ENCODE measurements at regions not wholly inside any gene's neighbourhood (a gene's known extent, or its start where the extent isn't known, plus 50 kb on each side); places are given as distances from the start of the nearest gene placed in this dataset.

- TF ChIP-seq, protein P1, sequence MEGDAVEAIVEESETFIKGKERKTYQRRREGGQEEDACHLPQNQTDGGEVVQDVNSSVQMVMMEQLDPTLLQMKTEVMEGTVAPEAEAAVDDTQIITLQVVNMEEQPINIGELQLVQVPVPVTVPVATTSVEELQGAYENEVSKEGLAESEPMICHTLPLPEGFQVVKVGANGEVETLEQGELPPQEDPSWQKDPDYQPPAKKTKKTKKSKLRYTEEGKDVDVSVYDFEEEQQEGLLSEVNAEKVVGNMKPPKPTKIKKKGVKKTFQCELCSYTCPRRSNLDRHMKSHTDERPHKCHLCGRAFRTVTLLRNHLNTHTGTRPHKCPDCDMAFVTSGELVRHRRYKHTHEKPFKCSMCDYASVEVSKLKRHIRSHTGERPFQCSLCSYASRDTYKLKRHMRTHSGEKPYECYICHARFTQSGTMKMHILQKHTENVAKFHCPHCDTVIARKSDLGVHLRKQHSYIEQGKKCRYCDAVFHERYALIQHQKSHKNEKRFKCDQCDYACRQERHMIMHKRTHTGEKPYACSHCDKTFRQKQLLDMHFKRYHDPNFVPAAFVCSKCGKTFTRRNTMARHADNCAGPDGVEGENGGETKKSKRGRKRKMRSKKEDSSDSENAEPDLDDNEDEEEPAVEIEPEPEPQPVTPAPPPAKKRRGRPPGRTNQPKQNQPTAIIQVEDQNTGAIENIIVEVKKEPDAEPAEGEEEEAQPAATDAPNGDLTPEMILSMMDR (IDR thresholded peaks at IDR 0.05): no peak
- ATAC-seq: peak in 3 of 4 donors; percentile 74 to 92 (median 90)
- Histone ChIP-seq H3K9me3 (no peaks in the 10 kb centered on the region), H3K4me1 (peaks cover 17% of the 10 kb centered on the region), H3K27ac (peak overlapping the region; percentile 71), H3K4me3 (no peak overlapping the region), H3K27me3 (ENCODE audit: insufficient read depth in 3 of 3, low read length in 2 of 3) (no peaks in the 10 kb centered on the region), H3K36me3 (ENCODE audit: insufficient read depth in 1 of 2, low read depth in 1 of 2) (no peaks in the 10 kb centered on the region)
- intact Hi-C loops (cut with DNase I): no loop called here
- WGBS, 3 donors: 23 to 45% (median 27%) methylated on average over 3 of the region's 3 CpGs
- DNase-seq: no peak
Measured at GRCh38 chr12:42660968-42661937, 71.7 kb upstream of the PRICKLE1 start.

- TF ChIP-seq, protein P1 (IDR thresholded peaks at IDR 0.05): no peak
- Histone ChIP-seq H3K27me3 (ENCODE audit: insufficient read depth in 3 of 3, low read length in 2 of 3) (no peaks in the 10 kb centered on the region), H3K9me3 (no peaks in the 10 kb centered on the region), H3K4me1 (peaks cover 17% of the 10 kb centered on the region), H3K4me3 (no peak overlapping the region), H3K36me3 (ENCODE audit: insufficient read depth in 1 of 2, low read depth in 1 of 2) (no peaks in the 10 kb centered on the region), H3K27ac (peak overlapping the region; percentile 71)
- WGBS, 3 donors: 27 to 56% (median 45%) methylated on average over 1 of the region's 1 CpG
- intact Hi-C loops (cut with DNase I): no loop called here
- DNase-seq (no peak), ATAC-seq (peak in 2 of 4 donors; percentile 39 to 54)
Measured at GRCh38 chr12:42660117-42660516, 70.6 kb upstream of the PRICKLE1 start.

- 72 to 84% (median 82%) methylated on average over 5 of the region's 5 CpGs for WGBS, 3 donors
- ATAC-seq: no peak
- H3K27ac ChIP-seq: no peak overlapping the region
- no peak overlapping the region for H3K4me3 ChIP-seq
- H3K36me3 ChIP-seq (ENCODE audit: insufficient read depth in 1 of 2, low read depth in 1 of 2): no peaks in the 10 kb centered on the region
- H3K4me1 ChIP-seq: no peaks in the 10 kb centered on the region
- no peaks in the 10 kb centered on the region for H3K9me3 ChIP-seq
- H3K27me3 ChIP-seq (ENCODE audit: insufficient read depth in 3 of 3, low read length in 2 of 3): no peaks in the 10 kb centered on the region
- intact Hi-C loops (cut with DNase I): no loop called here
- TF ChIP-seq, protein P1 (IDR thresholded peaks at IDR 0.05): no peak
- no peak for DNase-seq
Measured at GRCh38 chr12:42652048-42652447, 62.5 kb upstream of the PRICKLE1 start.

DNA sequence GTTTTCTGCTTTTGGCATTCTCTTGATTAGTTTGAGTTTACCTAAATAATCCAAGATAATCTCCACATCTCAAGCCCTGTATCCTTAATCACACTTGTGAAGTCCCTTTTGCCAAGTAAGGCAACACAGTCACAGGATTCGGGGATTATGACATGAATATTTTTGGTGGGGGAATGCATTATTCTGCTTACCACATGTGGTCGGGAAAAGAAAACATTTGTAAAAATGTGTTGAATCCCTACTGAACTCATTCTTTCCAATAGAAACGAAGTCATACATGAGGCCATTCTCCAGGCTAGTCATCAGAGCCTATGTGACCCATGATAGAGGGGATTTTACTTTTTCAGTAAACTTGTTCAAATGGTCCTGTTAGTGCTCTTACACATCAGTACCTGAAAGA lies 58.5 kb upstream of the PRICKLE1 start:
- no peak for ATAC-seq
- no peak overlapping the region for H3K4me3 ChIP-seq
- TF ChIP-seq, protein P1 (IDR thresholded peaks at IDR 0.05): no peak
- intact Hi-C loops (cut with DNase I): no loop called here
- H3K27ac ChIP-seq: no peak overlapping the region
- no peaks in the 10 kb centered on the region for H3K36me3 ChIP-seq (ENCODE audit: insufficient read depth in 1 of 2, low read depth in 1 of 2)
- no peaks in the 10 kb centered on the region for H3K9me3 ChIP-seq
- H3K27me3 ChIP-seq (ENCODE audit: insufficient read depth in 3 of 3, low read length in 2 of 3): no peaks in the 10 kb centered on the region
- no peak for DNase-seq
- WGBS, 3 donors: 41 to 59% (median 45%) methylated on average over 3 of the region's 3 CpGs
- H3K4me1 ChIP-seq: no peaks in the 10 kb centered on the region
